GM21619 (cell line): ENCODE measurements at regions not wholly inside any gene's neighbourhood (a gene's known extent, or its start where the extent isn't known, plus 50 kb on each side); places are given as distances from the start of the nearest gene placed in this dataset.

Source experiments
- ATAC-seq: cut with Tn5 transposase; IDR thresholded peaks from one replicate; pipeline ENCODE4 v1.9.1; 2021; ENCODE audit not compliant: unreplicated experiment

GRCh38 chr2:164039270-164039669 lies 303.5 kb upstream of the FIGN start:
- no peak for ATAC-seq

GRCh38 chr2:164032995-164033394 lies 297.2 kb upstream of the FIGN start:
- ATAC-seq = no peak

GRCh38 chr2:164030623-164031022 lies 294.8 kb upstream of the FIGN start:
- ATAC-seq = no peak

GRCh38 chr2:164028814-164029534 lies 293.2 kb upstream of the FIGN start:
- no peak for ATAC-seq

GRCh38 chr2:164024396-164024795 lies 288.6 kb upstream of the FIGN start:
- ATAC-seq = no peak

GRCh38 chr2:164023896-164024295 lies 288.1 kb upstream of the FIGN start:
- no peak for ATAC-seq

- ATAC-seq = peak; percentile 93
Observed at GRCh38 chr2:164015328-164016123, 279.7 kb upstream of the FIGN start.

GRCh38 chr2:164014791-164015190 lies 279.0 kb upstream of the FIGN start:
- no peak for ATAC-seq

- ATAC-seq = no peak
Observed at GRCh38 chr2:164014068-164014731, 278.4 kb upstream of the FIGN start.

GRCh38 chr2:164012581-164012980 lies 276.8 kb upstream of the FIGN start:
- ATAC-seq = no peak

GRCh38 chr2:164009756-164010337 lies 274.0 kb upstream of the FIGN start:
- no peak for ATAC-seq

- no peak for ATAC-seq
Observed at GRCh38 chr2:164008752-164009151, 272.9 kb upstream of the FIGN start.

GRCh38 chr2:164006704-164007103 lies 270.9 kb upstream of the FIGN start:
- ATAC-seq = no peak

- no peak for ATAC-seq
Observed at GRCh38 chr2:164000176-164000575, 264.4 kb upstream of the FIGN start.

GRCh38 chr2:163997466-163997865 lies 261.7 kb upstream of the FIGN start:
- ATAC-seq = no peak

GRCh38 chr2:163990541-163990940 lies 254.7 kb upstream of the FIGN start:
- no peak for ATAC-seq

GRCh38 chr2:163990101-163990500 lies 254.3 kb upstream of the FIGN start:
- ATAC-seq = no peak

- no peak for ATAC-seq
Observed at GRCh38 chr2:163987175-163987940, 251.6 kb upstream of the FIGN start.

- ATAC-seq = no peak
Observed at GRCh38 chr2:163984986-163985385, 249.2 kb upstream of the FIGN start.

- no peak for ATAC-seq
Observed at GRCh38 chr2:163983911-163984310, 248.1 kb upstream of the FIGN start.

GRCh38 chr2:163982938-163983337 lies 247.1 kb upstream of the FIGN start:
- no peak for ATAC-seq
